HepG2 (cell line): ENCODE measurements at regions not wholly inside any gene's neighbourhood (a gene's known extent, or its start where the extent isn't known, plus 50 kb on each side); places are given as distances from the start of the nearest gene placed in this dataset.
A peak's percentile ranks its signal among the peaks of the same experiment; 100 is the strongest.

Experiments used
- ATAC-seq: fragments of 200-7000 bp; cut with Tn5 transposase; 3 replicates; pipeline ENCODE4 v1.9.1; 2020; ENCODE audit warnings: mild to moderate bottlenecking, moderate library complexity
- BruUV-seq: library from RNA; stranded (reverse); fragments of 400-500 nt; replicated peaks from 2 replicates; lab custom pipeline; 2021; lab: Mats Ljungman, UMichigan
- CTCF ChIA-PET: fragments of 300-600 bp; formaldehyde crosslinking; extraction: SDS; loops from one replicate; lab custom pipeline; 2021; ENCODE audit warnings: low total read pairs, inconsistent platforms, low intra/inter-chr PET ratio; lab: Yijun Ruan, JAX
- POLR2A ChIA-PET: fragments of 350-600 bp; sonication (Branson Sonifier 250); formaldehyde crosslinking; loops from one replicate; lab custom pipeline; 2020; ENCODE audit warnings: antibody characterized with exemption, inconsistent platforms; lab: Yijun Ruan, JAX
- DNase-seq: peaks from one replicate; pipeline ENCODE4 v3.0.0-alpha.2; 2015; ENCODE audit warnings: low spot score
- FAIRE-seq: peaks from 3 replicates; lab custom pipeline; 2011; peaks lifted over from hg19 to GRCh38; lab: Jason Lieb, UNC
- H2AFZ ChIP-seq: one replicate; pipeline ENCODE4 v1.6.1; 2011; ENCODE audit warnings: low read length, inconsistent platforms
- H3K27ac ChIP-seq: fragments of 300-600 bp; 3 replicates; pipeline ENCODE4 v1.8.0; 2011; ENCODE audit warnings: mixed run types, mild to moderate bottlenecking, mixed read lengths, low read length, inconsistent platforms; ENCODE audit not compliant: insufficient read depth; ENCODE audit errors: extremely low read length
- H3K27me3 ChIP-seq, 2 experiments: fragments of 200-600 bp in 1 of 2; 2 replicates in 1 of 2; 3 replicates in 1 of 2; pipeline versions ENCODE4 v1.6.0 to v1.8.0; 2011; ENCODE audit warnings: low read length in 2 of 2, mild to moderate bottlenecking in 2 of 2, moderate library complexity in 2 of 2, inconsistent platforms in 1 of 2; ENCODE audit not compliant: insufficient read depth in 2 of 2, control insufficient read depth in 1 of 2
- H3K36me3 ChIP-seq, 2 experiments: fragments of 200-600 bp in 1 of 2; replicated peaks in 1 of 2; 2 replicates in 1 of 2; 3 replicates in 1 of 2; pipeline versions ENCODE4 v1.5.1 to v1.8.0; 2011; ENCODE audit warnings: low read length in 2 of 2, inconsistent platforms in 1 of 2; ENCODE audit not compliant: insufficient read depth in 2 of 2, control insufficient read depth in 1 of 2
- H3K4me1 ChIP-seq: 2 replicates; pipeline ENCODE4 v1.5.1; 2012; ENCODE audit warnings: low read length, inconsistent platforms; ENCODE audit not compliant: insufficient read depth
- H3K4me2 ChIP-seq: 2 replicates; pipeline ENCODE4 v1.6.0; 2011; ENCODE audit warnings: low read depth, low read length, inconsistent platforms
- H3K4me3 ChIP-seq, 3 experiments: fragments of 200-600 bp in 1 of 3; sonication (generic), shearing (Covaris generic) in 1 of 3; replicated peaks in 1 of 3; 2 replicates each; pipeline ENCODE4 v1.5.1; 2011 to 2016; ENCODE audit warnings: low read length in 3 of 3, inconsistent platforms in 2 of 3, low read depth in 2 of 3, mild to moderate bottlenecking in 2 of 3, control low read depth in 1 of 3, mixed read lengths in 1 of 3; ENCODE audit not compliant: insufficient read depth in 1 of 3
- H3K79me2 ChIP-seq: one replicate; pipeline ENCODE4 v1.6.1; 2011; ENCODE audit warnings: low read length, inconsistent platforms; ENCODE audit not compliant: insufficient read depth
- H3K9ac ChIP-seq: 2 replicates; pipeline ENCODE4 v1.6.0; 2011; ENCODE audit warnings: mild to moderate bottlenecking, low read depth, low read length, inconsistent platforms; ENCODE audit not compliant: insufficient read depth
- H3K9me3 ChIP-seq: 2 replicates; pipeline ENCODE4 v1.5.1; 2012; ENCODE audit warnings: mild to moderate bottlenecking, low read length
- H4K20me1 ChIP-seq: 2 replicates; pipeline ENCODE4 v1.6.0; 2011; ENCODE audit warnings: inconsistent platforms, mild to moderate bottlenecking, low read length, moderate library complexity; ENCODE audit not compliant: insufficient read depth
- FOXA1 ChIP-seq, 2 experiments: fragments of 450-650 bp in 1 of 2; sonication (generic) in 1 of 2; formaldehyde crosslinking in 1 of 2; IDR thresholded peaks; 2 replicates each; pipeline versions ENCODE4 v1.4.0 to v1.6.1; 2016 to 2020; ENCODE audit warnings: missing genetic modification reagents in 1 of 2
- FOXO1 ChIP-seq: sonication (generic); formaldehyde crosslinking; IDR thresholded peaks from 2 replicates; pipeline ENCODE4 v1.4.0; 2020; ENCODE audit warnings: missing genetic modification reagents
- NFKBIZ ChIP-seq: IDR thresholded peaks from 2 replicates; pipeline ENCODE4 v1.6.1; 2018; ENCODE audit warnings: missing genetic modification reagents, missing compliant biosample characterization
- RAD21 ChIP-seq: fragments of 450-650 bp; formaldehyde crosslinking; IDR thresholded peaks from 2 replicates; pipeline ENCODE4 v1.5.0; 2020; ENCODE audit warnings: mild to moderate bottlenecking
- SMC3 ChIP-seq: IDR thresholded peaks from 2 replicates; pipeline ENCODE4 v1.6.1; 2011; ENCODE audit warnings: low read length, improper control_type of control experiment
- SP5 ChIP-seq: IDR thresholded peaks from 2 replicates; pipeline ENCODE4 v1.6.1; 2016; ENCODE audit warnings: low read depth, borderline replicate concordance
- STAG1 ChIP-seq: sonication (generic); formaldehyde crosslinking; IDR thresholded peaks from 2 replicates; pipeline ENCODE4 v1.4.0; 2020; ENCODE audit warnings: missing genetic modification reagents
- ZNF180 ChIP-seq: sonication (generic); formaldehyde crosslinking; IDR thresholded peaks from 2 replicates; pipeline ENCODE4 v1.4.0; 2020; ENCODE audit warnings: low read depth, missing genetic modification reagents, borderline replicate concordance
- ZNF274 ChIP-seq: sonication (generic); formaldehyde crosslinking; IDR thresholded peaks from 2 replicates; pipeline ENCODE4 v1.5.1; 2020; ENCODE audit warnings: mild to moderate bottlenecking, missing genetic modification reagents
- ZNF792 ChIP-seq: IDR thresholded peaks from 2 replicates; pipeline ENCODE4 v1.6.1; 2016
- ZZZ3 ChIP-seq: sonication (generic); formaldehyde crosslinking; IDR thresholded peaks from 2 replicates; pipeline ENCODE4 v1.4.0; 2020; ENCODE audit warnings: missing genetic modification reagents, mild to moderate bottlenecking, borderline replicate concordance
- WGBS: methylation state at CpG from one replicate; pipeline ENCODE4 v1.1.6; 2017; ENCODE audit warnings: low lambda C conversion rate; 5-methylcytosine and 5-hydroxymethylcytosine counted together
- in situ Hi-C: cut with HindIII; loops from 2 replicates; pipeline ENCODE4 v1.10.0; 2017; ENCODE audit warnings: low pct_unique_long_range_greater_than_20kb; ENCODE audit not compliant: extremely low pct_ligation_motif_present
- intact Hi-C: fragments of 100-400 bp; cut with micrococcal nuclease; formaldehyde crosslinking; loops from one replicate; pipeline ENCODE4 v1.10.0; 2022; ENCODE audit not compliant: unreplicated experiment
- TF ChIP-seq, protein P1 (sequence below): sonication (generic); formaldehyde crosslinking; IDR thresholded peaks from 2 replicates; pipeline ENCODE4 v1.4.0; 2020; ENCODE audit warnings: missing genetic modification reagents
- TF ChIP-seq, protein P2 (sequence below): sonication (generic); formaldehyde crosslinking; IDR thresholded peaks from 2 replicates; pipeline ENCODE4 v1.5.0; 2020; ENCODE audit warnings: mild to moderate bottlenecking, missing genetic modification reagents, moderate library complexity
- TF ChIP-seq, protein P3 (sequence below), 2 experiments: sonication (generic) in 1 of 2; formaldehyde crosslinking in 1 of 2; IDR thresholded peaks; 2 replicates each; pipeline versions ENCODE4 v1.4.0 to v1.6.1; 2018 to 2020; ENCODE audit warnings: missing genetic modification reagents in 2 of 2, borderline replicate concordance in 1 of 2, low read depth in 1 of 2, mild to moderate bottlenecking in 1 of 2, missing biosample characterization in 1 of 2

- BruUV-seq, result no TSS peak
- Histone ChIP-seq H3K4me1 (no peaks in the 10 kb centered on the region), H3K9ac (no peak overlapping the region), H3K9me3 (no peaks in the 10 kb centered on the region), H3K36me3 (no peaks in the 10 kb centered on the region), H3K79me2 (no peaks in the 10 kb centered on the region), H3K27me3 (no peaks in the 10 kb centered on the region)
- intact Hi-C loops, result loop anchor here (1.0 to 10.0 kb wide), 2 partner anchors 205 to 1518 kb away; no protein-coding TSS in a partner anchor
- TF ChIP-seq STAG1 (CRISPR knock-in tag), result peak; percentile 82
- peak; percentile 75 for TF ChIP-seq SMC3
- no peak for TF ChIP-seq FOXA1 (IDR thresholded peaks at IDR 0.05)
- peak; percentile 75 for TF ChIP-seq FOXA1 (CRISPR knock-in tag; IDR thresholded peaks at IDR 0.05)
- no peak for TF ChIP-seq NFKBIZ (CRISPR knock-in tag)
- no peak for TF ChIP-seq ZNF274
- TF ChIP-seq, protein P1, sequence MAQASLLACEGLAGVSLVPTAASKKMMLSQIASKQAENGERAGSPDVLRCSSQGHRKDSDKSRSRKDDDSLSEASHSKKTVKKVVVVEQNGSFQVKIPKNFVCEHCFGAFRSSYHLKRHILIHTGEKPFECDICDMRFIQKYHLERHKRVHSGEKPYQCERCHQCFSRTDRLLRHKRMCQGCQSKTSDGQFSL (CRISPR knock-in tag), result peak; percentile 72; the same call in 1 of the 2 replicates
- TF ChIP-seq, protein P2, sequence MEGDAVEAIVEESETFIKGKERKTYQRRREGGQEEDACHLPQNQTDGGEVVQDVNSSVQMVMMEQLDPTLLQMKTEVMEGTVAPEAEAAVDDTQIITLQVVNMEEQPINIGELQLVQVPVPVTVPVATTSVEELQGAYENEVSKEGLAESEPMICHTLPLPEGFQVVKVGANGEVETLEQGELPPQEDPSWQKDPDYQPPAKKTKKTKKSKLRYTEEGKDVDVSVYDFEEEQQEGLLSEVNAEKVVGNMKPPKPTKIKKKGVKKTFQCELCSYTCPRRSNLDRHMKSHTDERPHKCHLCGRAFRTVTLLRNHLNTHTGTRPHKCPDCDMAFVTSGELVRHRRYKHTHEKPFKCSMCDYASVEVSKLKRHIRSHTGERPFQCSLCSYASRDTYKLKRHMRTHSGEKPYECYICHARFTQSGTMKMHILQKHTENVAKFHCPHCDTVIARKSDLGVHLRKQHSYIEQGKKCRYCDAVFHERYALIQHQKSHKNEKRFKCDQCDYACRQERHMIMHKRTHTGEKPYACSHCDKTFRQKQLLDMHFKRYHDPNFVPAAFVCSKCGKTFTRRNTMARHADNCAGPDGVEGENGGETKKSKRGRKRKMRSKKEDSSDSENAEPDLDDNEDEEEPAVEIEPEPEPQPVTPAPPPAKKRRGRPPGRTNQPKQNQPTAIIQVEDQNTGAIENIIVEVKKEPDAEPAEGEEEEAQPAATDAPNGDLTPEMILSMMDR (CRISPR knock-in tag), result peak; percentile 72
- no peak for TF ChIP-seq SP5 (CRISPR knock-in tag)
- no peak for TF ChIP-seq ZNF180 (CRISPR knock-in tag)
- no peak for TF ChIP-seq ZZZ3 (CRISPR knock-in tag)
- TF ChIP-seq, protein P3, sequence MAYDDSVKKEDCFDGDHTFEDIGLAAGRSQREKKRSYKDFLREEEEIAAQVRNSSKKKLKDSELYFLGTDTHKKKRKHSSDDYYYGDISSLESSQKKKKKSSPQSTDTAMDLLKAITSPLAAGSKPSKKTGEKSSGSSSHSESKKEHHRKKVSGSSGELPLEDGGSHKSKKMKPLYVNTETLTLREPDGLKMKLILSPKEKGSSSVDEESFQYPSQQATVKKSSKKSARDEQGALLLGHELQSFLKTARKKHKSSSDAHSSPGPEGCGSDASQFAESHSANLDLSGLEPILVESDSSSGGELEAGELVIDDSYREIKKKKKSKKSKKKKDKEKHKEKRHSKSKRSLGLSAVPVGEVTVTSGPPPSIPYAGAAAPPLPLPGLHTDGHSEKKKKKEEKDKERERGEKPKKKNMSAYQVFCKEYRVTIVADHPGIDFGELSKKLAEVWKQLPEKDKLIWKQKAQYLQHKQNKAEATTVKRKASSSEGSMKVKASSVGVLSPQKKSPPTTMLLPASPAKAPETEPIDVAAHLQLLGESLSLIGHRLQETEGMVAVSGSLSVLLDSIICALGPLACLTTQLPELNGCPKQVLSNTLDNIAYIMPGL (CRISPR knock-in tag; IDR thresholded peaks at IDR 0.05; ENCODE audit: borderline replicate concordance in 1 of 2, low read depth in 1 of 2), result no peak
- peak; percentile 43; the same call in 1 of the 2 replicates for TF ChIP-seq RAD21 (CRISPR knock-in tag)
- TF ChIP-seq FOXO1 (CRISPR knock-in tag), result no peak
- TF ChIP-seq ZNF792 (CRISPR knock-in tag), result no peak
- TF ChIP-seq, all 625 proteins: peak for 6
- Histone ChIP-seq H3K27ac (no peak overlapping the region), H3K4me2 (no peak overlapping the region), H3K4me3 (no peak overlapping the region), H2AFZ (no peak overlapping the region), H4K20me1 (no peaks in the 10 kb centered on the region; the same call in 1 of the 2 replicates)
- in situ Hi-C loops, result no loop called here
- WGBS, result 24% methylated on average over 4 of the region's 4 CpGs
- POLR2A ChIA-PET, result no interaction called here
- DNase-seq, result peak; percentile 13
- FAIRE-seq, result peak; percentile 34
- CTCF ChIA-PET, result interaction anchor here (0.8 kb wide), 1 partner anchor 1318 kb away, joined by 5 read pairs; no protein-coding TSS in a partner anchor
- peak; percentile 83 for ATAC-seq
Observed at GRCh38 chr5:155616779-155617392, 603.3 kb downstream of the KIF4B start.
